Fibroblast of the conjunctiva (primary cell): ENCODE measurements at regions not wholly inside any gene's neighbourhood (a gene's known extent, or its start where the extent isn't known, plus 50 kb on each side); places are given as distances from the start of the nearest gene placed in this dataset.
"Not testable (repeated sequence)": the region's sequence is repeated elsewhere in the genome, so short reads cannot be mapped to it uniquely, and the experiment has no call there.

Experiments
- DNase-seq: peaks from one replicate; pipeline ENCODE4 v3.0.0-alpha.2; 2010; ENCODE audit warnings: low read depth

GRCh38 chr9:29394855-29395254 is 1821.6 kb upstream of the C9orf72 start:
- no peak for DNase-seq

DNA sequence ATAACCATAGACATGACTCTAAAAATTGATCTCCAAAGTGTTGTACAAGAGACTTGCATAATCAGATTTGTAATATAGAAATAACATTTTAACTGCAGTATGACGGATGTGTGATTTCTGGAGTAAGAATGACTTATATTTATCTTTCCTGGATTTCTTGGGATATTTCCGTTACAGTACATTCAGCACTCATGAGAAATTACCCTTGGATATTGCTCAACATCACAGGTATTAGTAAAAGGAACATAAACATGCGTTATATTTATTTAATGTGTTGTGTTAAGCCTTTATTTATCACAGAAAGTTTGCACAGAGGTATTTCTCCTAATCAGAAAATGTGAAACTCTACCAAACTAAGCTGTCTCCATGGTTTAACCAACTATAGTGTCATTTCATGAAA is 1823.9 kb upstream of the C9orf72 start:
- DNase-seq = no peak

GRCh38 chr9:29416204-29416603 is 1842.9 kb upstream of the C9orf72 start:
- DNase-seq = no peak

GRCh38 chr9:29422438-29422837 is 1849.2 kb upstream of the C9orf72 start:
- no peak for DNase-seq

GRCh38 chr9:29432191-29432590 is 1858.9 kb upstream of the C9orf72 start:
- DNase-seq = no peak

GRCh38 chr9:29432656-29433055 is 1859.4 kb upstream of the C9orf72 start:
- DNase-seq = not testable (repeated sequence)

DNA sequence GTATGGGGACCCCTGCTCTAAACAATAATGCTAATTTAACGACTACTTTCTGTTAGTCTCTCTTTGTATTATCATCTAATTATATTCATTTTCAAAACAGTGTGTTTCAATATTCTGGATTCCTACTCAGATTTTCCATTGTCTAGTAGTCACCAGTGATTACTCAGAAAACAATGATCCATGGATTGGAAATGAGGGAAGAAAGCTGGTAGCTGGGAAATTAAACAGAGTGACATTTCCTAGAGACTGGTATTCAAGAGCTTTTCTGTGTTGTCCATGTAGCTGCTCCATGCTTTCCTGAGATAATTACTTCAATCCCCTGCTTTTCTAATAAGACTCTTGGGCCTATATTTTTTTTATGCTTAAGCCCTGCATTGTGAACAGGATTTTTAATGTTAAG is 1862.1 kb upstream of the C9orf72 start:
- DNase-seq = no peak

DNA sequence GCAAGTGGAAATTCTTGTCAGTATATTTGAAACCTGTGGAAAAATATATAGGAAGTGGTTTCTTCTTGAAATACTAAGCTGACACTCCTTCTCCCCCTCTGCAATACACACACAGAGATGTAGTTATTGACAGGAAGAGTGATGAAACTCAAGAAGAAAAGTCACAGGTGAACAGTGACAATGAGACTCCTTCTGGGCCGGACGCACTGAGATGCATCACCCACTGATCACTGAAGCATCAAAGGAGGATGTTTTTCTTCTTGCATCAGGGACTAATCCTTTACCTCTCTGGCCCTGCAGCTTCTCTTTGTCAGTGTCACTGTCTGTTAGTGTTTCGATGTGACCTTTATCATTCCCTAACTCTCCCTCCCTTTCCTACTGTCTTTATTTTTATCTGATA is 1864.2 kb upstream of the C9orf72 start:
- DNase-seq = no peak

DNA sequence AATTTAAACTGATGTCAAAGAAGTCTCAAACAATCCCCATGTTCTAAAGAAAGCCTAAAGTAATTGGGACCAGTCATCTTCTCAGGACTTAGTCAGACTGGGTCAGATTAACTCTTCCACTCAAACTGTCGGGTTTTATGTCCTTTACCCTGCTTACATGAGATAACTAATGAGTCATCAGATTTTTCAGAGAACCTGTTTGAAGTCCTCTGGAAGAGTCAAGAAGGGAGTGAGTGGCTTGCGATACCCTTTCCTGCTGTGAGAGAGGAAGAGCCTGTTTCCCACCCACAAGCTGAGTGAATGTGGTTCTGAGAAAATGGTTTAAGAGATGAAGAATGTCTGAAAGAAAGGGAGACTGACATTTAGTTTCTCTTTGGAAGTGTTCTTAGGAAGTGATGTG is 1866.7 kb upstream of the C9orf72 start:
- DNase-seq = peak; percentile 3

DNA sequence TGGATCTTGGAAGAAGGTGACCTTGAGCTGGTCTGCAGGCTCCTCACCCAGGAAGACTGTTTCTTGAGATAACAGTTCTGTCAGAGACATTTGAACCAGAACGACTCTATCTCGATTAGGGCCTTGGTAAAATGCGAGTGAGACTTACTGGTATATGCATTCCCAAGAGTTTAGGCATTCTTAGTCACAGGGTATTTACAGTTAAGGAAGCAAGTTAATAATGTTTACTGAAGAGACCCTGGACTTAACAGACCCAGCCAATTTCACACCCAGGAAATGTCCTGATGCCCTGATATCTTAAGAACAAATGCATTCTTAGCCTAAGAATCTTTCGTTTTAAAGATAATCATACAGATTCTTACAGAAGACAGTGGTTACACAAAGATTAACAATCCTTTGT is 1867.2 kb upstream of the C9orf72 start:
- DNase-seq = no peak

DNA sequence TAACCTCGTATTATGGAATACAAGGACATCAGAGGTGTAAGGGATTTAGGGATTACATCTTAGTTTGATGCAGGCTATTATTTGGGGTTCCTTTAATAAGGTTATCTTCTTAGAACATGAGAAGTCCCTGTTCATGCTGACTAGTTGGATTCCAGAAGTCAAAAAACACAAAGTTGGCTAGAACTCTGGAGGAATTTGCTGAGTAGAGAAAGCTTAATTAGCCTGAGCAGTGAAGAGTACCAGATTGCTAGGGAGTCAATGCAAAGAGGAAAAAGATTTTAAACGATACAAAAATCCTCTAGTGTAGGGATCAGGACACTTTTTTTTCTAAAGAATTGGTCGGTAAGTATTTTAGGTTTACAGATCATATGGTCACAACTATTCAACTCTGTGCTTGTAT is 1872.5 kb upstream of the C9orf72 start:
- no peak for DNase-seq

GRCh38 chr9:29449306-29449705 is 1876.0 kb upstream of the C9orf72 start:
- no peak for DNase-seq

GRCh38 chr9:29450343-29450875 is 1877.1 kb upstream of the C9orf72 start:
- not testable (repeated sequence) for DNase-seq

DNA sequence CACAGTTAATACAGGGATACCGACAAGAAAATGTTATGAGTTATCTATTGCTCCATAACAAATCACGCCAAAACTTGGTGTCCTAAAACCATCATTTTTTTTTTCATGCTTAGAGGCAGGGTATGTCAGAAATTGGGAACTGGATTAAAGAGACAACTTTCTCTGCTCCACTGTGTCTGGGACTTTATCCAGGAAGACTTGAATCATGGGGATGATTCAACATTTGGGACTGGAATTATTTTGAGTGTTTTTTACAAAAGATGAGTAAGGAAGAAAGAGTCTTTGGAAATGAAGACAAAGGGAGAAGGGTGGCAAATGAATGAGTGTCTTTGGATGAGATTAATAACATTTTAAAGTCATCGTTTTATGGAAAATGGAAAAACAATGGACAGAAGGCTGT is 1883.7 kb upstream of the C9orf72 start:
- DNase-seq = peak; percentile 24

- DNase-seq = no peak
These were observed 1902.2 kb upstream of the C9orf72 start for GRCh38 chr9:29475471-29475870.

DNA sequence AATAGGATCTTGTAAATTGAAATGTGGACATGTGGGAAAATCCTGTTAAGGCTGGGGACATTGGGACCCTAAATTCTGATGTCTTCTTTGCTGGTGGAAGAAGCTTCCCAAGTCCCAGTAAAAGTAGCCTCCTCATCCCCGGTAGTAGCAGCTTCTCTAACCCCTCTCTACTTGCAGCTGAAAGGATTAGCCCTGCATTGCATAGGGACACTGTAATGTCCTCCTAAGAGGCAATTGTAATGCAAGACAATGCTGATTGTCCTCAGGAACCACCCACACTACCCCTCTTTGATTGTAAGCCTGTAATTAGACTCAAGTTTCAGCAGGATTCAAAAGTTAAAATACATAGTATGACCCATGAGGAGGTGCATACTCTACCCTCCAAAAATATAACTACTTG is 1938.4 kb upstream of the C9orf72 start:
- no peak for DNase-seq

DNA sequence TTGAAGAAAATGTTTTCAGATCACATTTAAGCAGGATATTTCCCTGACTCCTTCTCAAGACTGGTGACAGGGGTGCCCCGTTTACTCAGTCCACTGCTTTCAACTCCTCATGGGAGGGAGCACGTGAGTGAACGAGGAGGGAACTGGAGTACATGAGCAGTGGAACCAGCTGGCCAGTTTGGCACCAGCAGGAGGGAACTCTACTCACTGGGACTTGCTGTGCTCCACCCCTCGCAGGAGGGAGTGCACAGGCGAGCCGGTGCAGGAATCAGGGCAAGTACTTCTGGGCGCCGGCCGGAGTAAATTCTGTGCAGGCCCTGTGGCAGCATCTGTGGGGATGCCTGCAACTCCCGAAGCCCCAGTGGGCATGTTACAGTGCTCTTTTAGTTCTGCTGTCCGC is 1941.1 kb upstream of the C9orf72 start:
- no peak for DNase-seq

DNA sequence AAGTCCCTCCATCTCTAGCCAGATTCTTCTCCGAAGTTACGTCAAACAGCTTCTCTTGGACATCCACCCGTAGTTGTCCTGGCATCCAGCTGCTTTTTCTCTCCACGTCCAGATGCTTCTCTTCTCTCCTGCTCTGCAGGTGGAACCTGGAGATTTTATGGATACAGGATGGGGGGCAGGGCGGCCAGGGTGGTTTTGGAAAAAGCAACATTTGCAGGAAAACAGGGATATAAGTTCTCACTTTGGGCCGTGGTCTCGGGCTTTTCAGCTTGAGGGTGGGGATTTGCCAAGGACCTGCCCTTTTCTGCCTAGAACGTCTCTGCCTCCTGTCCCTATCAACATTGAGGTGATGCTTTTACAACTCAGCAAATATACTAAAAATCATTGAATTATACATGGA is 1941.6 kb upstream of the C9orf72 start:
- no peak for DNase-seq

GRCh38 chr9:29548436-29548835 is 1975.2 kb upstream of the C9orf72 start:
- DNase-seq = peak; percentile 21

GRCh38 chr9:29555502-29555901 is 1982.2 kb upstream of the C9orf72 start:
- DNase-seq = no peak

DNA sequence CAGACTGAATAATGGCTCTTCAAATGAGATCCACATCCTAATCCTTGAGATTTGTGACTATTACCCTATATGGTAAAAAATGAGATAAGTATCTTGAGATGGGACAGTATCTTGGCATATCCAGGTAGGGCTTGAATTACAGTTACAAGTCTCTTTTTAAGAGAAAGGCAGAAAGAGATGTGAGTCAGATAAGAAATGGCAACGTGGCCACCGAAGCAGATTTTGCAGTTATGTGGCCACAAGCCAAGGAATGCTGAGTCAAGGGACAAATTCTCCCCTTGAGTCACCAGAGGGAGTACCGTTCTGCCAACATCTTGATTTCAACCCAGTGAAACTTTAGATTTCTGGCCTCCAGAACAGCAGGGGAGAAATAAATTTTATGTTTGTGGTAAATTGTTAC is 1983.0 kb upstream of the C9orf72 start:
- peak; percentile 65 for DNase-seq

GRCh38 chr9:29556746-29557145 is 1983.5 kb upstream of the C9orf72 start:
- DNase-seq = no peak

DNA sequence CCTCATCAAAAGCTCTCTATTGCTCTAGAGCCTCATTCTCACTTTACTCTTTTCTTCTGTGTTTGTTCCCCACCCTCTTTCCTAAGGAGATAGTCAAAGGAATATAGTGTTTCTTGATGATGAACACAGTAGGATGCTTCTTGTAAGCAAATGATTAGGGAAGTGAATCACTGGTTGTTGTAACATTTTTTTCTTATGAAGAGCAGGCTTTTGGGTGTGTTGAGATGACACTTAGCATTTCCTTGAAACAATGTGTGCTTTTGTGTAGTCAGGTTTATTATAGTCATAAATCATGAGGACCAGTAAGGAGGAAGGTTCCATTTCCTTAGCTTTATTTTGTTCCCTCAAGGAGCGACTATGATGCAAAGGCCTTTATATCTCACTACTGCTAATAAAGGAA is 1991.3 kb upstream of the C9orf72 start:
- no peak for DNase-seq

DNA sequence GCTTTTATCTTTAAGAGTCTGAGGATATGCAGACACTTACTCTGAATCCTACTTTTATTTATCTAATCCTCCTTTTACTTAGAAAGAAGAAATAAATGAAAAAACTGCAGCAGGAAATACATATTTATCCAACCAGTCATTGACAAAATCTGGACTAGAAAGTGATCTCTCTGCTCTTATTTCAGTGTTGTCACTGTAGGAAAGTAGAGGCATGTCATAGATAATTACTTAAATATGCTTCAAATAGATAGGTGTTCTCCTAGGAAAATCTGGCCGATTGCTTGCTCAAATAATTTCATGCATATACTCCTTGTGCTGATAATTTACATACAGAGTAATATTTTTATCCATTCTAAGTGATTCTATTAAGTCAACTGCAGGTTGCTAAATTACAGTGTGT is 2001.9 kb upstream of the C9orf72 start:
- DNase-seq = no peak

DNA sequence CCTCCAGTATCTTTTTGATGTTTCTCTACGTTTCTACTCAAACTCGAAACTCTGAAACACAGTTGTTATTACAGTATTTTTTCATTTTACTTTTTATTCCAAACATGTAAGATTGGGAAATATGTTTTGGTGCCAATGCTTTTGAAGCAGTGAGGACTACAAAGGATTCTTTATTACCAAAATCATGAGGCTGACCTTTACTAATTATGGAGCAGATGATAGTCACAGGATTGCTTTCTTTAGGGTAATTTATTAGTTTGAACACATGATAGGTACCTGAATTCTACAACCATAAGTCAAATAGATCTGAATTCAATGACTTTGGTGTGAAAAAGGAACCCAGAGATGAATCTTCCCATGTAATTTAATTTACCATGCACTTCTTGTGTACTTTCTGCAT is 2015.1 kb upstream of the C9orf72 start:
- DNase-seq = no peak
